H1 (cell line): ENCODE measurements at regions not wholly inside any gene's neighbourhood (a gene's known extent, or its start where the extent isn't known, plus 50 kb on each side); places are given as distances from the start of the nearest gene placed in this dataset.

ENCODE experiments used
- CTCF ChIA-PET: fragments of 300-600 bp; sonication (Branson Sonifier 250); formaldehyde crosslinking; loops from one replicate; lab custom pipeline; 2021; ENCODE audit not compliant: partially characterized antibody; lab: Charles Lee
- POLR2A ChIA-PET: fragments of 300-600 bp; sonication (Branson Sonifier 250); formaldehyde crosslinking; loops from one replicate; lab custom pipeline; 2021; ENCODE audit warnings: inconsistent platforms; ENCODE audit not compliant: partially characterized antibody; lab: Charles Lee
- DNase-seq, 2 experiments: peaks; one replicate each; pipeline versions ENCODE4 v3.0.0 to v3.0.0-alpha.2; 2010 to 2022; ENCODE audit warnings: low spot score in 2 of 2, low read depth in 1 of 2, mixed read lengths in 1 of 2
- FAIRE-seq: peaks from 2 replicates; lab custom pipeline; 2011; peaks lifted over from hg19 to GRCh38; lab: Jason Lieb, UNC
- H2AFZ ChIP-seq: 2 replicates; pipeline ENCODE4 v1.8.1; 2012; ENCODE audit warnings: low read length, inconsistent platforms
- H2AK5ac ChIP-seq: 2 replicates; pipeline ENCODE4 v1.6.1; 2013; ENCODE audit warnings: low read depth, low read length
- H2BK120ac ChIP-seq: replicated peaks from 2 replicates; pipeline ENCODE3; 2013; ENCODE audit warnings: low read depth, low read length, inconsistent platforms
- H2BK12ac ChIP-seq: 2 replicates; pipeline ENCODE4 v1.6.1; 2013; ENCODE audit warnings: low read depth, low read length
- H2BK15ac ChIP-seq: 2 replicates; pipeline ENCODE4 v1.6.1; 2013; ENCODE audit warnings: low read length
- H2BK20ac ChIP-seq: 2 replicates; pipeline ENCODE4 v1.6.1; 2013; ENCODE audit warnings: low read length
- H2BK5ac ChIP-seq: 2 replicates; pipeline ENCODE4 v1.6.1; 2013; ENCODE audit warnings: low read depth, low read length
- H3K14ac ChIP-seq: 2 replicates; pipeline ENCODE4 v1.6.1; 2013; ENCODE audit warnings: inconsistent platforms; ENCODE audit not compliant: insufficient read length
- H3K18ac ChIP-seq: 2 replicates; pipeline ENCODE4 v1.6.1; 2013; ENCODE audit warnings: low read length; ENCODE audit errors: extremely low read depth
- H3K23ac ChIP-seq: 2 replicates; pipeline ENCODE4 v1.6.1; 2013; ENCODE audit warnings: inconsistent platforms; ENCODE audit not compliant: insufficient read length
- H3K23me2 ChIP-seq: 2 replicates; pipeline ENCODE4 v1.6.1; 2013; ENCODE audit warnings: low read depth, low read length
- H3K27ac ChIP-seq: 2 replicates; pipeline ENCODE4 v1.6.1; 2011; ENCODE audit warnings: low read depth, low read length, inconsistent platforms
- H3K27me3 ChIP-seq, 4 experiments: replicated peaks in 1 of 4; 1 replicate in 1 of 4; 2 replicates in 3 of 4; pipeline versions ENCODE4 v1.6.1 to v1.8.1; 2011 to 2013; ENCODE audit warnings: low read length in 3 of 4, mild to moderate bottlenecking in 3 of 4, inconsistent platforms in 2 of 4, mixed read lengths in 2 of 4, moderate library complexity in 1 of 4; ENCODE audit not compliant: control insufficient read depth in 3 of 4, insufficient read depth in 3 of 4; ENCODE audit errors: extremely low read depth in 1 of 4
- H3K36me3 ChIP-seq, 4 experiments: 2 replicates each; pipeline versions ENCODE4 v1.6.1 to v1.8.1; 2011 to 2013; ENCODE audit warnings: mild to moderate bottlenecking in 4 of 4, low read length in 3 of 4, moderate library complexity in 2 of 4, control low read depth in 1 of 4, inconsistent platforms in 1 of 4; ENCODE audit not compliant: insufficient read depth in 4 of 4, control insufficient read depth in 2 of 4
- H3K4ac ChIP-seq: replicated peaks from 2 replicates; pipeline ENCODE3; 2013; ENCODE audit warnings: low read length, low read depth, mixed read lengths, inconsistent platforms; ENCODE audit not compliant: insufficient read length
- H3K4me1 ChIP-seq, 4 experiments: replicated peaks in 1 of 4; 1 replicate in 1 of 4; 2 replicates in 3 of 4; pipeline versions ENCODE4 v1.6.1 to v1.8.1; 2011 to 2013; ENCODE audit warnings: low read length in 3 of 4, inconsistent platforms in 2 of 4, mixed read lengths in 1 of 4; ENCODE audit not compliant: insufficient read depth in 4 of 4, control insufficient read depth in 3 of 4
- H3K4me2 ChIP-seq, 2 experiments: 2 replicates each; pipeline versions ENCODE4 v1.6.1 to v1.8.1; 2011 to 2013; ENCODE audit warnings: low read depth in 2 of 2, low read length in 2 of 2, control low read depth in 1 of 2, inconsistent platforms in 1 of 2, mild to moderate bottlenecking in 1 of 2; ENCODE audit not compliant: insufficient read depth in 1 of 2
- H3K4me3 ChIP-seq, 4 experiments: fragments of 200-600, 300-600 bp in 1 of 4; sonication (generic), shearing (Covaris generic), sonication (Bioruptor Twin) in 1 of 4; 2 replicates each; pipeline versions ENCODE4 v1.5.1 to v1.8.1; 2011 to 2016; ENCODE audit warnings: low read length in 4 of 4, low read depth in 3 of 4, control low read depth in 2 of 4, inconsistent platforms in 2 of 4, mild to moderate bottlenecking in 2 of 4, mixed read lengths in 1 of 4, moderate library complexity in 1 of 4; ENCODE audit not compliant: insufficient read depth in 2 of 4; ENCODE audit errors: extremely low read depth in 1 of 4
- H3K56ac ChIP-seq: replicated peaks from 2 replicates; pipeline ENCODE3; 2013; ENCODE audit warnings: low read depth, mild to moderate bottlenecking, mixed read lengths, low read length, inconsistent platforms; ENCODE audit not compliant: insufficient read length
- H3K79me1 ChIP-seq: 2 replicates; pipeline ENCODE4 v1.6.1; 2013; ENCODE audit warnings: low read depth, low read length, control low read depth
- H3K79me2 ChIP-seq, 2 experiments: 2 replicates each; pipeline versions ENCODE4 v1.6.1 to v1.8.1; 2012 to 2013; ENCODE audit warnings: low read length in 2 of 2, mild to moderate bottlenecking in 2 of 2, inconsistent platforms in 1 of 2; ENCODE audit not compliant: insufficient read depth in 2 of 2, control insufficient read depth in 1 of 2
- H3K9ac ChIP-seq, 4 experiments: replicated peaks in 1 of 4; 1 replicate in 1 of 4; 2 replicates in 3 of 4; pipeline versions ENCODE4 v1.6.1 to v1.8.1; 2011 to 2013; ENCODE audit warnings: low read depth in 3 of 4, low read length in 3 of 4, control low read depth in 2 of 4, mild to moderate bottlenecking in 2 of 4, moderate library complexity in 2 of 4, inconsistent platforms in 1 of 4; ENCODE audit errors: extremely low read depth in 1 of 4
- H3K9me3 ChIP-seq, 2 experiments: 2 replicates each; pipeline versions ENCODE4 v1.6.1 to v1.8.1; 2012 to 2013; ENCODE audit warnings: mild to moderate bottlenecking in 2 of 2, moderate library complexity in 2 of 2, control low read depth in 1 of 2, inconsistent platforms in 1 of 2, low read depth in 1 of 2, low read length in 1 of 2, mixed read lengths in 1 of 2; ENCODE audit not compliant: insufficient read depth in 2 of 2
- H4K20me1 ChIP-seq, 2 experiments: replicated peaks in 1 of 2; 2 replicates each; pipeline versions ENCODE3 to v1.8.1; 2011 to 2013; ENCODE audit warnings: inconsistent platforms in 2 of 2, low read length in 2 of 2, mild to moderate bottlenecking in 1 of 2; ENCODE audit not compliant: insufficient read depth in 2 of 2, control insufficient read depth in 1 of 2
- H4K5ac ChIP-seq: 2 replicates; pipeline ENCODE4 v1.6.1; 2013; ENCODE audit warnings: low read length, low read depth, mixed read lengths, inconsistent platforms; ENCODE audit not compliant: insufficient read length
- H4K8ac ChIP-seq: 2 replicates; pipeline ENCODE4 v1.8.0; 2013; ENCODE audit warnings: mild to moderate bottlenecking, moderate library complexity, low read length, inconsistent platforms; ENCODE audit not compliant: insufficient read depth; ENCODE audit errors: extremely low read depth
- H4K91ac ChIP-seq: replicated peaks from 2 replicates; pipeline ENCODE3; 2013; ENCODE audit warnings: low read length, mixed read lengths, inconsistent platforms; ENCODE audit not compliant: insufficient read length
- CHD2 ChIP-seq: IDR thresholded peaks from 2 replicates; pipeline ENCODE4 v1.6.1; 2012; ENCODE audit warnings: low read length, improper control_type of control experiment
- NANOG ChIP-seq: IDR thresholded peaks from 2 replicates; pipeline ENCODE4 v1.6.1; 2011; ENCODE audit warnings: low read length, low read depth, mild to moderate bottlenecking, inconsistent platforms; ENCODE audit not compliant: insufficient read depth, poor library complexity, severe bottlenecking
- POU5F1 ChIP-seq: IDR thresholded peaks from 2 replicates; pipeline ENCODE4 v1.6.1; 2011; ENCODE audit warnings: low read depth, mild to moderate bottlenecking, low read length, moderate library complexity
- WGBS, 2 experiments: shearing (Covaris generic) in 1 of 2; methylation state at CpG; one replicate each; pipeline versions ENCODE4 v1.1.6 to v1.1.7; 2013 to 2015; ENCODE audit warnings: low lambda C conversion rate in 2 of 2, mixed read lengths in 2 of 2, inconsistent platforms in 1 of 2, low coverage in 1 of 2, missing lambda C conversion rate in 1 of 2; ENCODE audit not compliant: insufficient replicate concordance in 2 of 2, insufficient coverage in 1 of 2, insufficient read length in 1 of 2; ENCODE audit errors: extremely low coverage in 1 of 2, missing lambda C conversion rate in 1 of 2; 5-methylcytosine and 5-hydroxymethylcytosine counted together

GRCh38 chr9:115912086-115912485 is 241.5 kb upstream of the PAPPA start:
- H3K9ac ChIP-seq = no peak overlapping the region
- H2BK20ac ChIP-seq = no peak overlapping the region
- no peaks in the 10 kb centered on the region; a peak in 1 of 7 replicates for H3K27me3 ChIP-seq
- no peak overlapping the region for H2AFZ ChIP-seq
- ChIA-PET CTCF (interaction anchor here (0.6 to 2.7 kb wide), 3 partner anchors 12 to 659 kb away, joined by 3 to 6 read pairs (median 3); no protein-coding TSS in a partner anchor), POLR2A (no interaction called here)
- no peaks in the 10 kb centered on the region for H3K36me3 ChIP-seq
- H3K23ac ChIP-seq = no peak overlapping the region
- no peak overlapping the region for H2BK15ac ChIP-seq
- no peak overlapping the region for H3K56ac ChIP-seq
- no peak overlapping the region for H3K18ac ChIP-seq
- H3K14ac ChIP-seq = no peak overlapping the region
- no peaks in the 10 kb centered on the region for H3K79me1 ChIP-seq
- H2BK12ac ChIP-seq = no peak overlapping the region
- H3K79me2 ChIP-seq = no peaks in the 10 kb centered on the region
- no peak overlapping the region for H2BK5ac ChIP-seq
- no peak for FAIRE-seq
- H2BK120ac ChIP-seq = no peak overlapping the region
- no peak overlapping the region for H4K5ac ChIP-seq
- no peaks in the 10 kb centered on the region for H3K23me2 ChIP-seq
- H4K20me1 ChIP-seq = no peaks in the 10 kb centered on the region
- no peak for DNase-seq
- H2AK5ac ChIP-seq = no peak overlapping the region
- no peak overlapping the region for H3K4me2 ChIP-seq
- no peak overlapping the region for H3K4me3 ChIP-seq
- H4K8ac ChIP-seq = no peak overlapping the region
- H3K9me3 ChIP-seq = no peaks in the 10 kb centered on the region
- 84% methylated on average over 4 of the region's 4 CpGs; no CpG with 5 or more reads in 1 of the 2 experiments for WGBS, 2 experiments
- H3K27ac ChIP-seq = no peak overlapping the region
- no peak overlapping the region for H4K91ac ChIP-seq
- H3K4ac ChIP-seq = no peak overlapping the region
- no peaks in the 10 kb centered on the region for H3K4me1 ChIP-seq
- no peak for TF ChIP-seq CHD2
- no peak for TF ChIP-seq POU5F1
- no peak for TF ChIP-seq NANOG
